CD4-positive, alpha-beta memory T cell (primary cell): ENCODE measurements at regions not wholly inside any gene's neighbourhood (a gene's known extent, or its start where the extent isn't known, plus 50 kb on each side); places are given as distances from the start of the nearest gene placed in this dataset.
"Not testable (repeated sequence)": the region's sequence is repeated elsewhere in the genome, so short reads cannot be mapped to it uniquely, and the experiment has no call there.

Experiments
- CTCF ChIA-PET: fragments of 350-600 bp; sonication (Branson Sonifier 250); formaldehyde crosslinking; loops from one replicate; lab custom pipeline; 2021; ENCODE audit warnings: inconsistent platforms; ENCODE audit not compliant: partially characterized antibody; lab: Charles Lee
- POLR2A ChIA-PET: fragments of 350-600 bp; sonication (Branson Sonifier 250); formaldehyde crosslinking; loops from one replicate; lab custom pipeline; 2021; ENCODE audit not compliant: partially characterized antibody; lab: Charles Lee
- DNase-seq, 5 donors: peaks; one replicate each; pipeline versions ENCODE4 v3.0.0 to v3.0.0-alpha.2; 2020 to 2022; ENCODE audit warnings: mixed read lengths in 1 of 5
- H3K27ac ChIP-seq: one replicate; pipeline ENCODE4 v1.7.0; 2013; ENCODE audit warnings: low read depth, low read length
- H3K27me3 ChIP-seq: 2 replicates; pipeline ENCODE4 v1.7.0; 2013; ENCODE audit warnings: mild to moderate bottlenecking, low read length, moderate library complexity; ENCODE audit not compliant: insufficient read depth
- H3K36me3 ChIP-seq: 2 replicates; pipeline ENCODE4 v1.7.0; 2013; ENCODE audit warnings: mild to moderate bottlenecking, low read length, moderate library complexity; ENCODE audit not compliant: insufficient read depth
- H3K4me1 ChIP-seq: 2 replicates; pipeline ENCODE4 v1.7.0; 2013; ENCODE audit warnings: mild to moderate bottlenecking, low read length, moderate library complexity; ENCODE audit not compliant: insufficient read depth
- H3K4me3 ChIP-seq, 2 donors: one replicate each; pipeline ENCODE4 v1.7.0; 2013; ENCODE audit warnings: low read length in 2 of 2, mild to moderate bottlenecking in 1 of 2
- H3K9me3 ChIP-seq, 2 donors: one replicate each; pipeline ENCODE4 v1.7.0; 2013; ENCODE audit warnings: low read length in 2 of 2, control low read depth in 1 of 2; ENCODE audit not compliant: control insufficient read depth in 1 of 2
- H3K27ac Mint-ChIP-seq, 7 donors: one replicate each; pipeline ENCODE4 v1.8.0; 2020 to 2021; ENCODE audit warnings: mixed read lengths in 7 of 7, mild to moderate bottlenecking in 6 of 7, inconsistent platforms in 3 of 7, moderate library complexity in 3 of 7
- H3K27me3 Mint-ChIP-seq, 2 donors: one replicate each; pipeline ENCODE4 v1.8.0; 2020 to 2021; ENCODE audit warnings: mixed read lengths in 2 of 2
- H3K36me3 Mint-ChIP-seq, 2 donors: one replicate each; pipeline ENCODE4 v1.8.0; 2020 to 2021; ENCODE audit warnings: mixed read lengths in 2 of 2, inconsistent platforms in 1 of 2, mild to moderate bottlenecking in 1 of 2
- H3K4me1 Mint-ChIP-seq, 4 donors: one replicate each; pipeline ENCODE4 v1.8.0; 2020 to 2021; ENCODE audit warnings: mixed read lengths in 4 of 4, mild to moderate bottlenecking in 1 of 4
- H3K4me3 Mint-ChIP-seq, 8 donors: one replicate each; pipeline ENCODE4 v1.8.0; 2020 to 2021; ENCODE audit warnings: mixed read lengths in 8 of 8, mild to moderate bottlenecking in 7 of 8, moderate library complexity in 6 of 8, inconsistent platforms in 3 of 8
- H3K9me3 Mint-ChIP-seq, 8 donors: one replicate each; pipeline ENCODE4 v1.8.0; 2020 to 2021; ENCODE audit warnings: mixed read lengths in 8 of 8, mild to moderate bottlenecking in 5 of 8, inconsistent platforms in 3 of 8, moderate library complexity in 1 of 8
- intact Hi-C: fragments of 100-400 bp; cut with micrococcal nuclease; formaldehyde crosslinking; loops from one replicate; pipeline ENCODE4 v1.15.1; 2023

DNA sequence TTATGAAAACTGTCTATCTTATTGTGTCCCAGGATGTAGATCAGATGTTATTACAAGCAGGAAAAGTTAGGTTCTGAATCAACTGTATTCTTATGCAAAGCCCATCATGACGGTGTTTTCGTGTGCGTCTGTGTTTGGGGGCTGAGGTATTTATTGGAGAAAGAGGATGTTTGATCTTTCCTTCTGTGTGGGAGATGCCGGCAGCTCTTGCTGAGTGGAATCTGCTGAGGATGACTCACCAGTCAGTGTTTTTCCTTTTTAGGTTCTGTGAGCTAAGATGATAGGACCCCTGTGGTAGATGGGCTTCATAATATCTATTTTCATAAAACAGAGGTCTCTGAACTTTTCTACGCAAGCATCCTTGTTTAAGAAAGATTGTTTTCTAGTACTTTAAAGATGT lies 107.1 kb downstream of the PWWP3B start:
- intact Hi-C loops, H3K27me3 ChIP-seq, H3K36me3 Mint-ChIP-seq, H3K27ac Mint-ChIP-seq, H3K9me3 Mint-ChIP-seq, H3K4me1 Mint-ChIP-seq, H3K4me3 ChIP-seq, POLR2A ChIA-PET, H3K27me3 Mint-ChIP-seq, H3K9me3 ChIP-seq, H3K4me3 Mint-ChIP-seq, CTCF ChIA-PET, H3K36me3 ChIP-seq, DNase-seq, H3K4me1 ChIP-seq, H3K27ac ChIP-seq: not testable (repeated sequence)

DNA sequence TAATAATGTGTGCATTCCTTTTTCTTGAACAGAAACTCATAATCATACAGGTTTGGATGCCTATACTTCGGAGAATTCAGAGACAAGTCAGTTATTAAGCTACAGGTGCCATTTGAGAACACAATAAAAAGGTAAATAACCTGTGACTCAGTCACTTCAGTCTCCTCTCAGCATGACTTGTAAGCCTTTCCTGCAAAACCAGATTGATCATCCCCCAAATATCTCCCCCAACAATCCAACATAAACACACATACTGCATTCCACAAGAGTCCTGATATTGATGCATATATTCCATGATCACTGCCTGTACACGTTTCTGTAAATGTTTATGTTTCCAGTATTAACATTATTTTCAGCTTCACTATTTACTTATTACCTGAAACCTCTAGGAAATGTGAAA lies 110.8 kb downstream of the PWWP3B start:
- Mint-ChIP-seq H3K27ac (no peak overlapping the region), H3K9me3 (no peaks in the 10 kb centered on the region), H3K4me3 (no peak overlapping the region), H3K27me3 (no peaks in the 10 kb centered on the region), H3K4me1 (no peaks in the 10 kb centered on the region), H3K36me3 (no peaks in the 10 kb centered on the region)
- POLR2A ChIA-PET: no interaction called here
- Histone ChIP-seq H3K27ac (no peak overlapping the region), H3K4me3 (no peak overlapping the region), H3K9me3 (no peaks in the 10 kb centered on the region), H3K4me1 (no peaks in the 10 kb centered on the region), H3K36me3 (no peaks in the 10 kb centered on the region), H3K27me3 (no peaks in the 10 kb centered on the region)
- CTCF ChIA-PET: no interaction called here
- no peak for DNase-seq
- intact Hi-C loops: no loop called here

DNA sequence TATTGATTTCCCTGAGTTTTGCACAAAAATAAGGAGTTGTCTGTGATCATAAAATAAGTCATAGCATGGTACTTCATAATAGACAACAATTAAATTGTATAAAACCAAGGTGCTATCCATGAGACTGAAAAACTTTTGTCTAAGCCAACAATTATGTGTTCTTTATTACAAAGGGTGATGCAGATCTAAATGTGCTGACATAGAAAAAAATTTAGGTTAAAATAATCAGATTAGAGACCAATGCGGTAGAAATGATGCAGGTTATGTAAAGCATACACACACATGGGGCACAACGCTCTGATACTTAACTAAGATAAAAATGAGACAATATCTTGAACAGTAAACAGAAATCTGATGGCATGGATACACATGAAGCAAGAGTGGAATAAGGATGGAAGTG lies 113.3 kb downstream of the PWWP3B start:
- Mint-ChIP-seq H3K27ac (no peak overlapping the region), H3K36me3 (no peaks in the 10 kb centered on the region), H3K4me3 (no peak overlapping the region), H3K27me3 (no peaks in the 10 kb centered on the region), H3K4me1 (no peaks in the 10 kb centered on the region), H3K9me3 (no peaks in the 10 kb centered on the region)
- Histone ChIP-seq H3K36me3 (no peaks in the 10 kb centered on the region), H3K4me3 (no peak overlapping the region), H3K4me1 (no peaks in the 10 kb centered on the region), H3K9me3 (no peaks in the 10 kb centered on the region), H3K27me3 (no peaks in the 10 kb centered on the region), H3K27ac (no peak overlapping the region)
- intact Hi-C loops: no loop called here
- ChIA-PET POLR2A (no interaction called here), CTCF (no interaction called here)
- no peak for DNase-seq

DNA sequence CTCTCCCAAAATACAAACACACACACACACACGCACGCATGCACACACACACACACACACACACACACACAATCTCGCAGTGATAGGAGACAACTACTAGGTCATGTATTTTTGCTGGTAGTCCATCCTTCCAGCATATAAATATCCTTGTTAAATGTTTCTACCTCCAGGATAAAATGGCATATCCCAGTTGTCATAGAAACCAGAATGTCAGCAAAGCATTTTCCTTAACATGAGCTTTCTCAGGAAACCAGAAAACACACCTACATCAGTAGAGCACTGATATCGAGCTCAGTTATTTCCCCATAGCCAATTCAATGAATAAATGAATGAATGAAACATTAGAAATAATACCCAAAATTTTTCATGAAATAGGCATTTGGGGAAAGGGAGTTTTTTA lies 115.7 kb downstream of the PWWP3B start:
- Mint-ChIP-seq H3K9me3 (no peaks in the 10 kb centered on the region), H3K4me3 (no peak overlapping the region), H3K27ac (no peak overlapping the region), H3K36me3 (no peaks in the 10 kb centered on the region), H3K4me1 (no peaks in the 10 kb centered on the region), H3K27me3 (no peaks in the 10 kb centered on the region)
- Histone ChIP-seq H3K27me3 (no peaks in the 10 kb centered on the region), H3K9me3 (no peaks in the 10 kb centered on the region), H3K4me1 (no peaks in the 10 kb centered on the region), H3K36me3 (no peaks in the 10 kb centered on the region), H3K4me3 (no peak overlapping the region), H3K27ac (no peak overlapping the region)
- intact Hi-C loops: no loop called here
- no peak for DNase-seq
- CTCF ChIA-PET: no interaction called here
- POLR2A ChIA-PET: no interaction called here

DNA sequence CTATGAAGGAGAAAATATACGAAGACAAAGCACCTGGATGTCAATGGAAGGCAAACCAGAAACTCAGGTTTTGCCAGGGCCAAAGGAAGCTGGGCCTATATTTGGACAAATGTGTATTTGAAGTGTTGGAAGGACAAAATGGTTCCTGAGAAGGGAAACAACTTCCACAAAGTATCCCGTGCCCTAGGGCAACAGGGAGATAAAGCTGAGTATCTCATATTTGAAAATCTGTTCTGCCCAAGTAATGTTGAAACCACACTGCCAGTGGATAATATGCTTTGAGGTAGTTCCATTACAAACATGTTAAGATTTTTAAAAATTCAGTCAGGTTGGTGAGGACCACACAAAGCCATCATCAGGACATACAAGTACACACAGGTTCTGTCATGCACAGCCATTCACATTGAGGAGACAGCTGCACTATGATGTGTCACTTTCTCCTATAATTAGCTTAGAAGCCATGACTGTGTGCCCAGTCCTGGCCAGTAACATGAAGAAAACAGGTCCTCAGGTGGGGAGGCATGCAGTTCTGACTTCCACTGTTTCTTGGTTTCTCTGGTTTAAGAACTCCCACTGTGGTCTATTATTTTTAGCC lies 116.4 kb downstream of the PWWP3B start:
- ChIA-PET CTCF (no interaction called here), POLR2A (no interaction called here)
- Mint-ChIP-seq H3K36me3 (no peaks in the 10 kb centered on the region), H3K4me3 (no peak overlapping the region), H3K27ac (no peak overlapping the region), H3K27me3 (no peaks in the 10 kb centered on the region), H3K9me3 (no peaks in the 10 kb centered on the region), H3K4me1 (no peaks in the 10 kb centered on the region)
- DNase-seq: no peak
- no peaks in the 10 kb centered on the region for H3K27me3 ChIP-seq
- no peaks in the 10 kb centered on the region for H3K9me3 ChIP-seq
- H3K4me1 ChIP-seq: no peaks in the 10 kb centered on the region
- no peak overlapping the region for H3K27ac ChIP-seq
- intact Hi-C loops: no loop called here
- H3K36me3 ChIP-seq: no peaks in the 10 kb centered on the region
- no peak overlapping the region for H3K4me3 ChIP-seq

DNA sequence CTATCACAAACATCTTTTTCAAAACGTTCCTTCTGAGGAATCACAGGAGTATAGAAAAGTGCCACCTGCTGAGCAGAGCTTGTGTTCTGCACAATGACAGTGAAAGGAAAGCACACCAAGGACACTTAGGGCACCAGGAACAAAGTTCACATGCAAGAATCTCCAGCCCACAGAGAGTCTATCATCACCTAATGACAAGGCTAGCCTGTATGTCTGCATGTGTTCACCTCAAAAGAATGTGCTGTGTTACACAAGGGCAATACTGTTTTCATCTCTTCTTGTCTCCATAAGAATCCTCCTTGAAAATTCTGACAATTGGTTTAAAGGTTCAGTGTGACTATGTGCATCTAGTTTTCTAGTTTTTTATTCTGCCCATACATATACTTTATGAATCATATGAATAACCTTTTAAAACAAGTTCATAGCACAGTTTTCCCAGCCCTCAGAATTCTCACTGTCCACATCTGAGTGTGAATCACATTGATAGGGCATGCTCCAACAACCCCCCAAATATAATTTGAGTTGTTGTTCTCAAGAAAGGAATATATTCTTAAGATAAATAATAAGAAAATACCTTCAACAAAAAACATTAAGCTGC lies 118.0 kb downstream of the PWWP3B start:
- POLR2A ChIA-PET: no interaction called here
- Mint-ChIP-seq H3K4me1 (no peaks in the 10 kb centered on the region), H3K36me3 (no peaks in the 10 kb centered on the region), H3K4me3 (no peak overlapping the region), H3K27ac (no peak overlapping the region), H3K9me3 (no peaks in the 10 kb centered on the region), H3K27me3 (no peaks in the 10 kb centered on the region)
- Histone ChIP-seq H3K27me3 (no peaks in the 10 kb centered on the region), H3K36me3 (no peaks in the 10 kb centered on the region), H3K9me3 (no peaks in the 10 kb centered on the region), H3K27ac (no peak overlapping the region), H3K4me3 (no peak overlapping the region), H3K4me1 (no peaks in the 10 kb centered on the region)
- CTCF ChIA-PET: no interaction called here
- no peak for DNase-seq
- intact Hi-C loops: no loop called here

DNA sequence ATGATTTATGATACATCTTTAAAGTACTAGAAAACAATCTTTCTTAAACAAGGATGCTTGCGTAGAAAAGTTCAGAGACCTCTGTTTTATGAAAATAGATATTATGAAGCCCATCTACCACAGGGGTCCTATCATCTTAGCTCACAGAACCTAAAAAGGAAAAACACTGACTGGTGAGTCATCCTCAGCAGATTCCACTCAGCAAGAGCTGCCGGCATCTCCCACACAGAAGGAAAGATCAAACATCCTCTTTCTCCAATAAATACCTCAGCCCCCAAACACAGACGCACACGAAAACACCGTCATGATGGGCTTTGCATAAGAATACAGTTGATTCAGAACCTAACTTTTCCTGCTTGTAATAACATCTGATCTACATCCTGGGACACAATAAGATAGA lies 122.7 kb downstream of the PWWP3B start:
- H3K27me3 Mint-ChIP-seq, H3K27ac ChIP-seq, H3K9me3 Mint-ChIP-seq, H3K27ac Mint-ChIP-seq, H3K27me3 ChIP-seq, H3K4me3 Mint-ChIP-seq, H3K36me3 Mint-ChIP-seq, DNase-seq, H3K9me3 ChIP-seq, CTCF ChIA-PET, POLR2A ChIA-PET, H3K4me3 ChIP-seq, H3K4me1 ChIP-seq, intact Hi-C loops, H3K4me1 Mint-ChIP-seq, H3K36me3 ChIP-seq: not testable (repeated sequence)
